ENCODE measurements at regions not wholly inside any gene's neighbourhood (a gene's known extent, or its start where the extent isn't known, plus 50 kb on each side); places are given as distances from the start of the nearest gene placed in this dataset.

DNA sequence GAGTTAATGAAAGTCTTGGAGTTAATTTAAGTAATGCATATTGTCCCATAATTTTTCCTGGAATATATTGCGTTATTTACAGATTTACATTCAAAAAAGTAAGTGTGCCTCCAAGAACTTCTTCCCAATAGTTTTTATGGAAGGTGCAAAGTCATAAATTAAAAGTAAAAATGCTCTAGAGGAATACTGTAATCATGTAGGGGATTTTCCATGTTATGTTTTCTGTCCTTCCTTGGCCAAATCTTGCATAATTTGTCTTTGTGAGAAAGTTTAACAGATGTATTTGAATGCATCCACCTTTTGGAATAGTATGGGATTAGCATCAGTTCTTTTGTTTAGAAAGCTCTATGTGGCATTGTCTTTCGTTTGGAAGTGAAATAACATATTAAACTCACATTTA, 144.1 kb upstream of the GIMD1 start:
- FAIRE-seq: no peak
- Histone ChIP-seq H3K79me2 (ENCODE audit: control insufficient read depth, insufficient read depth, low read length) (no peaks in the 10 kb centered on the region), H3K9me3 (replicated peaks; ENCODE audit: control insufficient read depth, insufficient read depth, low read length) (no peaks in the 10 kb centered on the region), H3K27ac (ENCODE audit: control insufficient read depth, insufficient read depth) (no peak overlapping the region), H3K36me3 (ENCODE audit: control insufficient read depth in 2 of 2, insufficient read depth in 2 of 2, low read length in 1 of 2) (no peaks in the 10 kb centered on the region), H3K4me3 (no peak overlapping the region), H3K4me2 (ENCODE audit: control insufficient read depth, insufficient read depth) (no peak overlapping the region), H3K4me1 (ENCODE audit: control insufficient read depth, insufficient read depth, low read length) (no peaks in the 10 kb centered on the region), H4K20me1 (ENCODE audit: control insufficient read depth, insufficient read depth) (no peaks in the 10 kb centered on the region), H3K9ac (ENCODE audit: control insufficient read depth, insufficient read depth, low read length) (no peak overlapping the region), H3K27me3 (replicated peaks in 1 of 2; ENCODE audit: control insufficient read depth in 2 of 2, insufficient read depth in 2 of 2, low read length in 1 of 2) (no peaks in the 10 kb centered on the region), H2AFZ (ENCODE audit: control insufficient read depth, low read depth, low read length) (no peak overlapping the region)
- in situ Hi-C loops (cut with MboI) (no loop called here), intact Hi-C loops (cut with micrococcal nuclease; ENCODE audit: unreplicated experiment) (no loop called here)
- DNase-seq (ENCODE audit: low read depth, low spot score): no peak
- TF ChIP-seq TAF1 (IDR thresholded peaks at IDR 0.05; ENCODE audit: borderline replicate concordance, low read depth, low read length): no peak
- TF ChIP-seq GATAD2B (conservative IDR thresholded peaks at IDR 0.05; ENCODE audit: low read depth): no peak
- no peak for TF ChIP-seq ATF3 (IDR thresholded peaks at IDR 0.05; ENCODE audit: borderline replicate concordance, extremely low read depth, low read depth, low read length)
- TF ChIP-seq NR2F1 (conservative IDR thresholded peaks at IDR 0.05): no peak
- TF ChIP-seq KDM1A (IDR thresholded peaks at IDR 0.05; ENCODE audit: borderline replicate concordance): no peak
- no peak for TF ChIP-seq ZNF217 (IDR thresholded peaks at IDR 0.05)
- TF ChIP-seq, protein P1, sequence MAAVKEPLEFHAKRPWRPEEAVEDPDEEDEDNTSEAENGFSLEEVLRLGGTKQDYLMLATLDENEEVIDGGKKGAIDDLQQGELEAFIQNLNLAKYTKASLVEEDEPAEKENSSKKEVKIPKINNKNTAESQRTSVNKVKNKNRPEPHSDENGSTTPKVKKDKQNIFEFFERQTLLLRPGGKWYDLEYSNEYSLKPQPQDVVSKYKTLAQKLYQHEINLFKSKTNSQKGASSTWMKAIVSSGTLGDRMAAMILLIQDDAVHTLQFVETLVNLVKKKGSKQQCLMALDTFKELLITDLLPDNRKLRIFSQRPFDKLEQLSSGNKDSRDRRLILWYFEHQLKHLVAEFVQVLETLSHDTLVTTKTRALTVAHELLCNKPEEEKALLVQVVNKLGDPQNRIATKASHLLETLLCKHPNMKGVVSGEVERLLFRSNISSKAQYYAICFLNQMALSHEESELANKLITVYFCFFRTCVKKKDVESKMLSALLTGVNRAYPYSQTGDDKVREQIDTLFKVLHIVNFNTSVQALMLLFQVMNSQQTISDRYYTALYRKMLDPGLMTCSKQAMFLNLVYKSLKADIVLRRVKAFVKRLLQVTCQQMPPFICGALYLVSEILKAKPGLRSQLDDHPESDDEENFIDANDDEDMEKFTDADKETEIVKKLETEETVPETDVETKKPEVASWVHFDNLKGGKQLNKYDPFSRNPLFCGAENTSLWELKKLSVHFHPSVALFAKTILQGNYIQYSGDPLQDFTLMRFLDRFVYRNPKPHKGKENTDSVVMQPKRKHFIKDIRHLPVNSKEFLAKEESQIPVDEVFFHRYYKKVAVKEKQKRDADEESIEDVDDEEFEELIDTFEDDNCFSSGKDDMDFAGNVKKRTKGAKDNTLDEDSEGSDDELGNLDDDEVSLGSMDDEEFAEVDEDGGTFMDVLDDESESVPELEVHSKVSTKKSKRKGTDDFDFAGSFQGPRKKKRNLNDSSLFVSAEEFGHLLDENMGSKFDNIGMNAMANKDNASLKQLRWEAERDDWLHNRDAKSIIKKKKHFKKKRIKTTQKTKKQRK (IDR thresholded peaks at IDR 0.05; ENCODE audit: low read depth, low read length): no peak
- TF ChIP-seq ATF7 (IDR thresholded peaks at IDR 0.05; ENCODE audit: low read depth): no peak
- no peak for TF ChIP-seq PML (IDR thresholded peaks at IDR 0.05; ENCODE audit: low read length)
- TF ChIP-seq SIN3A (IDR thresholded peaks at IDR 0.05; ENCODE audit: low read depth, low read length): no peak
- no peak for TF ChIP-seq KLF5 (IDR thresholded peaks at IDR 0.05; ENCODE audit: partially characterized antibody)
- TF ChIP-seq ZSCAN29 (IDR thresholded peaks at IDR 0.05): no peak
- TF ChIP-seq BCL3 (IDR thresholded peaks at IDR 0.05; ENCODE audit: borderline replicate concordance, insufficient read depth, low read depth, low read length, poor library complexity, severe bottlenecking): no peak
- no peak for TF ChIP-seq GABPA (IDR thresholded peaks at IDR 0.05; ENCODE audit: low read depth)
- TF ChIP-seq STAT1 (conservative IDR thresholded peaks at IDR 0.05): no peak
- TF ChIP-seq HCFC1 (IDR thresholded peaks at IDR 0.05; ENCODE audit: low read length): no peak
- no peak for TF ChIP-seq IKZF1 (conservative IDR thresholded peaks at IDR 0.05)
- TF ChIP-seq SMC3 (IDR thresholded peaks at IDR 0.05; ENCODE audit: borderline replicate concordance, low read length): no peak
- no peak for TF ChIP-seq ZNF274 (IDR thresholded peaks at IDR 0.05; ENCODE audit: insufficient read depth, insufficient read length)
- ChIA-PET RAD21 (ENCODE audit: unreplicated experiment) (no interaction called here), SMC1A (ENCODE audit: uncharacterized antibody, unreplicated experiment) (no interaction called here), POLR2A (no interaction called here), CTCF (interaction anchor here (0.9 kb wide), 1 partner anchor 9 kb away, joined by 6 read pairs; no protein-coding TSS in a partner anchor)
- WGBS (ENCODE audit: insufficient coverage, insufficient replicate concordance, low lambda C conversion rate, missing lambda C conversion rate): 19% methylated on average over 2 of the region's 2 CpGs
- BruUV-seq (replicated peaks): no TSS peak
- ATAC-seq: no peak
